IMR-90 (cell line): ENCODE measurements at regions not wholly inside any gene's neighbourhood (a gene's known extent, or its start where the extent isn't known, plus 50 kb on each side); places are given as distances from the start of the nearest gene placed in this dataset.

Experiments used
- ATAC-seq: fragments of 200-7000 bp; cut with Tn5 transposase; 2 replicates; pipeline ENCODE4 v1.9.1; 2020; ENCODE audit warnings: low read depth, mild to moderate bottlenecking, moderate library complexity
- BruUV-seq: library from RNA; stranded (reverse); fragments of 400-500 nt; replicated peaks from 2 replicates; lab custom pipeline; 2021; lab: Mats Ljungman, UMichigan
- CTCF ChIA-PET: fragments of 300-600 bp; formaldehyde crosslinking; extraction: SDS; loops from one replicate; lab custom pipeline; 2021; ENCODE audit warnings: antibody characterized with exemption; lab: Yijun Ruan, JAX
- POLR2A ChIA-PET: fragments of 300-600 bp; sonication (Branson Sonifier 250); formaldehyde crosslinking; loops from one replicate; lab custom pipeline; 2022; ENCODE audit warnings: antibody characterized with exemption; ENCODE audit not compliant: unreplicated experiment; lab: Charles Lee
- DNase-seq: peaks from one replicate; pipeline ENCODE4 v3.0.0; 2013
- H2AFZ ChIP-seq: replicated peaks from 2 replicates; pipeline ENCODE3; 2013; ENCODE audit warnings: low read length, mild to moderate bottlenecking; ENCODE audit not compliant: poor library complexity
- H2AK5ac ChIP-seq: 2 replicates; pipeline ENCODE4 v1.6.1; 2013; ENCODE audit warnings: low read depth, low read length, inconsistent platforms
- H2AK9ac ChIP-seq: replicated peaks from 2 replicates; pipeline ENCODE3; 2013; ENCODE audit warnings: mild to moderate bottlenecking, low read depth, low read length, moderate library complexity; ENCODE audit not compliant: poor library complexity
- H2BK120ac ChIP-seq: 2 replicates; pipeline ENCODE4 v1.6.1; 2013; ENCODE audit warnings: low read depth, low read length, inconsistent platforms
- H2BK15ac ChIP-seq: 3 replicates; pipeline ENCODE4 v1.6.1; 2013; ENCODE audit warnings: low read depth, low read length, inconsistent platforms
- H2BK20ac ChIP-seq: 2 replicates; pipeline ENCODE4 v1.6.1; 2013; ENCODE audit warnings: low read depth, mild to moderate bottlenecking, inconsistent platforms, low read length, moderate library complexity
- H2BK5ac ChIP-seq: 2 replicates; pipeline ENCODE4 v1.6.1; 2013; ENCODE audit warnings: mild to moderate bottlenecking, low read depth, low read length, inconsistent platforms; ENCODE audit not compliant: poor library complexity, severe bottlenecking
- H3K14ac ChIP-seq: replicated peaks from 2 replicates; pipeline ENCODE4 v1.6.1; 2013; ENCODE audit warnings: low read depth, low read length, inconsistent platforms
- H3K18ac ChIP-seq: 2 replicates; pipeline ENCODE4 v1.6.1; 2013; ENCODE audit warnings: low read depth, low read length, control low read depth
- H3K23ac ChIP-seq: 2 replicates; pipeline ENCODE4 v1.6.1; 2013; ENCODE audit warnings: low read depth, low read length, inconsistent platforms
- H3K27ac ChIP-seq: 2 replicates; pipeline ENCODE4 v1.5.1; 2013; ENCODE audit warnings: mild to moderate bottlenecking, control low read depth, low read length; ENCODE audit not compliant: insufficient read depth
- H3K27me3 ChIP-seq: 2 replicates; pipeline ENCODE4 v1.6.1; 2013; ENCODE audit warnings: low read length; ENCODE audit not compliant: control insufficient read depth, insufficient read depth
- H3K36me3 ChIP-seq: 2 replicates; pipeline ENCODE4 v1.6.1; 2013; ENCODE audit warnings: low read length, mixed read lengths; ENCODE audit not compliant: control insufficient read depth, insufficient read depth
- H3K4ac ChIP-seq: 2 replicates; pipeline ENCODE4 v1.6.1; 2013; ENCODE audit warnings: low read depth, low read length, inconsistent platforms
- H3K4me1 ChIP-seq: 2 replicates; pipeline ENCODE4 v1.6.1; 2013; ENCODE audit warnings: low read length, mixed read lengths; ENCODE audit not compliant: control insufficient read depth, insufficient read depth
- H3K4me2 ChIP-seq: 2 replicates; pipeline ENCODE4 v1.6.1; 2013; ENCODE audit warnings: low read depth, mild to moderate bottlenecking, control low read depth, low read length, moderate library complexity
- H3K4me3 ChIP-seq: 2 replicates; pipeline ENCODE4 v1.5.1; 2013; ENCODE audit warnings: low read depth, mild to moderate bottlenecking, control low read depth, low read length, moderate library complexity; ENCODE audit not compliant: insufficient read depth
- H3K56ac ChIP-seq: 2 replicates; pipeline ENCODE4 v1.6.1; 2013; ENCODE audit warnings: low read length, inconsistent platforms; ENCODE audit not compliant: insufficient read depth; ENCODE audit errors: extremely low read depth
- H3K79me1 ChIP-seq, 2 experiments: 2 replicates each; pipeline ENCODE4 v1.6.1; 2013; ENCODE audit warnings: low read length in 2 of 2, inconsistent platforms in 1 of 2, low read depth in 1 of 2
- H3K9ac ChIP-seq: 2 replicates; pipeline ENCODE4 v1.6.1; 2013; ENCODE audit warnings: low read depth, low read length, control low read depth
- H3K9me1 ChIP-seq: 2 replicates; pipeline ENCODE4 v1.6.1; 2013; ENCODE audit warnings: low read length, inconsistent platforms; ENCODE audit not compliant: insufficient read depth
- H3K9me3 ChIP-seq: 2 replicates; pipeline ENCODE4 v1.6.1; 2013; ENCODE audit warnings: low read length; ENCODE audit not compliant: control insufficient read depth, insufficient read depth
- H4K20me1 ChIP-seq: 2 replicates; pipeline ENCODE4 v1.6.1; 2013; ENCODE audit warnings: low read length, inconsistent platforms; ENCODE audit not compliant: insufficient read depth
- H4K5ac ChIP-seq: 2 replicates; pipeline ENCODE4 v1.6.1; 2013; ENCODE audit warnings: mild to moderate bottlenecking, low read depth, low read length, control low read depth
- H4K8ac ChIP-seq, 2 experiments: 2 replicates each; pipeline ENCODE4 v1.6.1; 2013; ENCODE audit warnings: low read depth in 2 of 2, low read length in 2 of 2, control low read depth in 1 of 2, inconsistent platforms in 1 of 2
- H4K91ac ChIP-seq: 2 replicates; pipeline ENCODE4 v1.6.1; 2013; ENCODE audit warnings: low read depth, low read length, inconsistent platforms; ENCODE audit not compliant: insufficient read depth
- CHD1 ChIP-seq: IDR thresholded peaks from 2 replicates; pipeline ENCODE4 v1.6.1; 2012; ENCODE audit warnings: low read depth, low read length, improper control_type of control experiment
- FOS ChIP-seq: fragments of 150-350 bp; IDR thresholded peaks from 2 replicates; pipeline ENCODE4 v1.6.1; 2016; ENCODE audit warnings: low read depth, low read length
- MAZ ChIP-seq: IDR thresholded peaks from 2 replicates; pipeline ENCODE4 v1.6.1; 2012; ENCODE audit warnings: low read depth, mild to moderate bottlenecking, low read length, improper control_type of control experiment, moderate library complexity, borderline replicate concordance
- RAD21 ChIP-seq: IDR thresholded peaks from 2 replicates; pipeline ENCODE4 v1.6.1; 2012; ENCODE audit warnings: low read length, improper control_type of control experiment
- RCOR1 ChIP-seq: IDR thresholded peaks from 2 replicates; pipeline ENCODE4 v1.6.1; 2012; ENCODE audit warnings: mild to moderate bottlenecking, low read length, improper control_type of control experiment; ENCODE audit not compliant: insufficient replicate concordance
- WGBS, 2 experiments: methylation state at CpG; one replicate each; pipeline versions ENCODE4 v1.1.5 to v1.1.7; 2013; ENCODE audit warnings: missing lambda C conversion rate in 2 of 2; ENCODE audit not compliant: insufficient read length in 1 of 2; ENCODE audit errors: extremely low coverage in 2 of 2; 5-methylcytosine and 5-hydroxymethylcytosine counted together
- dilution Hi-C: fragments of 300-500 bp; cut with HindIII; formaldehyde crosslinking; loops from one replicate; pipeline ENCODE4 v1.14.3; 2018; ENCODE audit warnings: low sequenced_read_pairs; ENCODE audit not compliant: unreplicated experiment
- in situ Hi-C: fragments of 300-500 bp; cut with MboI; formaldehyde crosslinking; loops from 3 replicates; pipeline ENCODE4 v1.14.3; 2019; ENCODE audit warnings: low sequenced_read_pairs, inconsistent platforms, mixed read lengths
- intact Hi-C: fragments of 100-400 bp; cut with micrococcal nuclease; formaldehyde crosslinking; loops from 2 replicates; pipeline ENCODE4 v1.10.0; 2022
- TF ChIP-seq, protein P1 (sequence below): fragments of 150-350 bp; IDR thresholded peaks from 2 replicates; pipeline ENCODE4 v1.6.1; 2016; ENCODE audit warnings: low read depth, mild to moderate bottlenecking, low read length, moderate library complexity, borderline replicate concordance

DNA sequence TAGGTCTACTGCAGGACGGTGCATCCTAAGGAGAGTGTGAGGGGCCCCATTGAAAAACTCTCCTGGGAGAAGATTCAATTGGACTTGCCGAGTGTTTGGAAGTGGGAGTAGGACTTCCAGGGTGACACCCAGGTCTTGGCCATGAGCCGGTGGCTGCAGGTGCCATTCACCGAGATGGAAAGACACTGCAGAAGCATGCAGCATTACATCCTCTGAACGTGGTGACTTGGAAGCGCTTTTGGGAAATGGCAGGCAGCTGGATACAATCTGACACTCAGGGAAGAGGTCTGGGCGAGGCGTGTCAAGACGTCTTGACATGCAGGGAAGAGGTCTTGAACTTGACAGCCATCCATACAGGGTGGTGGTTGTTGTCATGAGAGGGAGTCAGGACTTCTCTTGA, 126.9 kb downstream of the PAPOLA start:
- H4K91ac ChIP-seq: no peak overlapping the region
- H3K4ac ChIP-seq: no peak overlapping the region
- no peak overlapping the region for H4K5ac ChIP-seq
- no peak for TF ChIP-seq RAD21
- no peak for TF ChIP-seq RCOR1
- no peak for TF ChIP-seq CHD1
- TF ChIP-seq MAZ: no peak
- no peak for TF ChIP-seq FOS
- TF ChIP-seq, protein P1, sequence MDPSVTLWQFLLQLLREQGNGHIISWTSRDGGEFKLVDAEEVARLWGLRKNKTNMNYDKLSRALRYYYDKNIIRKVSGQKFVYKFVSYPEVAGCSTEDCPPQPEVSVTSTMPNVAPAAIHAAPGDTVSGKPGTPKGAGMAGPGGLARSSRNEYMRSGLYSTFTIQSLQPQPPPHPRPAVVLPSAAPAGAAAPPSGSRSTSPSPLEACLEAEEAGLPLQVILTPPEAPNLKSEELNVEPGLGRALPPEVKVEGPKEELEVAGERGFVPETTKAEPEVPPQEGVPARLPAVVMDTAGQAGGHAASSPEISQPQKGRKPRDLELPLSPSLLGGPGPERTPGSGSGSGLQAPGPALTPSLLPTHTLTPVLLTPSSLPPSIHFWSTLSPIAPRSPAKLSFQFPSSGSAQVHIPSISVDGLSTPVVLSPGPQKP: no peak
- DNase-seq: no peak
- no peak overlapping the region for H3K14ac ChIP-seq
- H3K9me1 ChIP-seq: no peaks in the 10 kb centered on the region
- no peak overlapping the region for H3K4me3 ChIP-seq
- no peak overlapping the region for H3K18ac ChIP-seq
- CTCF ChIA-PET: no interaction called here
- H4K20me1 ChIP-seq: no peaks in the 10 kb centered on the region
- no peak overlapping the region for H2BK5ac ChIP-seq
- H2AK9ac ChIP-seq: no peak overlapping the region
- H4K8ac ChIP-seq: no peak overlapping the region
- no peak overlapping the region for H2BK20ac ChIP-seq
- no peak overlapping the region for H2BK15ac ChIP-seq
- no TSS peak for BruUV-seq
- H3K79me1 ChIP-seq: no peaks in the 10 kb centered on the region
- H2AFZ ChIP-seq: no peak overlapping the region
- no peak overlapping the region for H3K56ac ChIP-seq
- no peak overlapping the region for H3K4me2 ChIP-seq
- H3K23ac ChIP-seq: no peak overlapping the region
- H3K27me3 ChIP-seq: no peaks in the 10 kb centered on the region; the same call in 1 of the 2 replicates
- no peaks in the 10 kb centered on the region for H3K4me1 ChIP-seq
- H3K27ac ChIP-seq: no peak overlapping the region
- POLR2A ChIA-PET: no interaction called here
- ATAC-seq: no peak
- intact Hi-C loops (no loop called here), dilution Hi-C loops (no loop called here), in situ Hi-C loops (no loop called here)
- H3K36me3 ChIP-seq: no peaks in the 10 kb centered on the region
- no peak overlapping the region for H2BK120ac ChIP-seq
- H2AK5ac ChIP-seq: no peak overlapping the region
- H3K9me3 ChIP-seq: no peaks in the 10 kb centered on the region
- no peak overlapping the region for H3K9ac ChIP-seq
- WGBS, 2 experiments: 52% methylated on average over 4 of the region's 9 CpGs; no CpG with 5 or more reads in 1 of the 2 experiments
